Right ventricle myocardium inferior (tissue), 1 donor: ENCODE measurements at regions not wholly inside any gene's neighbourhood (a gene's known extent, or its start where the extent isn't known, plus 50 kb on each side); places are given as distances from the start of the nearest gene placed in this dataset.

Source experiments
- ATAC-seq: fragments of 200-7000 bp; cut with Tn5 transposase; one replicate; pipeline ENCODE4 v1.9.1; 2020; ENCODE audit warnings: mild to moderate bottlenecking, moderate library complexity
- DNase-seq: peaks from one replicate; pipeline ENCODE4 v3.0.0; 2021; ENCODE audit errors: missing footprints
- intact Hi-C: fragments of 100-400 bp; cut with DNase I; formaldehyde crosslinking; loops from one replicate; pipeline ENCODE4 v1.11.0; 2022
- donor health status: DM: no; HTN: yes; CAD: no; lungs with severe emphysema.

DNA sequence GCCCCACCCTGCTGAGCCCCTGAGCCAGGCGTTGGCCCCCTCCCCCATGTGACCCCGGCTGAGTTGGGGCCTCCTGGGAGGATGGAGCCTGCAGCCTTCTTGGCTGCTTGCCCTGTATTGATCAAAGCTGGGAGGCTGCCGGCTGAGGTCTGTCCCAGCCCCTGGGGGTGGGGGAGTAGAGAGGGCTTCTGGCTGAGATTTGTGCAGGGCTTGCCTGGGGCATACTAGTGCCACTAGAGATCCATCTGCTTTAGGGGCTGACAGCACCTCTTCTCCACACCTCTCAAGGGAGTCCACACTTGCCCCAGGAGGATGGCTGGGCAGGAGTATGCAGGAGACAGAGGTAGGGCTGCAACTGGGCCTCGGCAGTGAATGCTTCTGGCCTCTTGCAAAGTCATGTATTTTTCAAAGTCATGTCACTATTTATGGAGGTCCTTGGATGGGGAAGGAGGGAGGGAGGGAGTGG lies 53.6 kb upstream of the SSBP3 start:
- DNase-seq (no peak), ATAC-seq (no peak)
- intact Hi-C loops: no loop called here

DNA sequence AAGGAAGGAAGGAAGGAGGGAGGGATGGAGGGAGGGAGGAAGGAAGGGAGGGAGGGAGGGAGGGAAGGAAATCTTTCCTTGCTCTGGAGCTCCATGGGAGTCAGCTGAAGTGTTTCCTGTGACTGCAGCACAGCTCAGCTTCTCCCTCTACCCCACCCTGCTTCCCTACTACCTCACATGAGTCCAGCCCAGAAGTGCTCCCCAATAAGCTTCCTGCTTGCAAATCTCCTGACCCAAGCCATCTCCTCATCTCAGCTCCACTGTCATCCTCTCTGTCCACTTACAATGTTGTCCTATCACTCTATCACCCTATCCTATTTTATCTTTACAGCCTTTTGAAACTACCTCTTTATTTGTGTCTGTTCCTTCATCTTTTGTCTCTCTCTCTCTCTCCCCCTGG lies 52.9 kb upstream of the SSBP3 start:
- DNase-seq: no peak
- intact Hi-C loops: no loop called here
- ATAC-seq: no peak

DNA sequence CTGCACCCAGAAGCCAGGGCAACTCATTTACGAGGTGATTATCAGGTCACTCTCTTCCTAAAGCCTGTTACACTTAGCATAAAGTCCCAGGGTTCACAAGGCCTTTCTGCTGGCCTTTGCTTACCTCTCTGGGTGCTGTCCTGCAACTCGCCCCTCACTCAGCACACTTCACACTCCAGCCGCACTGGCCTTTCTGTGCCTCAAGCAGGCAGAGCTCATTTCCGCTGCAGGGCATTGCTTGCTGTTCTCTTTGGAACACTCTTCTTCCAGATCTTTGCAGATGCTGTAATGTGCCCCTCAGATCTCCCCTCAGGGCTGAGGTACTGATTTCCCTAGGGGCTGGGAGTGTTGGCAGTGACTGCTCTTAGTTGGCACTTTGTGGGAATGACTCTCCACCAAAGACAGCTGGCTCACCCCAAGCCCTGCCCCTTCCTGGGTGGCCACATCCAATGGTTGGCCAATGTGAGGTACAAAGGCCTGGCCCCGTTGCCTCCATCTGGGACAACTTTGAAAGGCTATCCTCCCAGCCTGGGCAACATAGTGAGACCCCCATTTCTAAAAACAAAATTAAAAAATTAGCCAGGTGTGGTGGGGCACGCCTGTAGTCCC lies 50.8 kb upstream of the SSBP3 start:
- intact Hi-C loops: no loop called here
- DNase-seq (no peak), ATAC-seq (no peak)

DNA sequence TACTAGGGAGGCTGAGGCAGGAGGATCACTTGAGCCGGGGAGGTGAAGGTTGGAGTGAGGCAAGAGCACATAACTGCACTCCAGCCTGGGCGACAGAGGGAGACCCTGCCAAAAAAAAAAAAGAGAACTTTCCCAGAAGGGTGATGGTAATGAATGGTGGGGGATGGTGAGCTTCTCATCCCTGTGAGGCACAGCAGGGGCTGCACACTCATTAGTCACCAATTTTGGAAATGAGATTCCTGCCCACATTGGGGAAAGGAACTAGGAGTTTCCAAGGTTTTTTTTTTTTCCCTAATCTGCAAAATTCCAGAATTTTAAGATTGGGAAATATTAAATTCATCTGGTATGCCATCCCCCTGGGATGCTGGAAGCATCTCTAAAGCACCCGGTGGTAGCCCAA lies 50.2 kb upstream of the SSBP3 start:
- ATAC-seq (no peak), DNase-seq (no peak)
- intact Hi-C loops: no loop called here
